Vagina (tissue), 2 donors: ENCODE measurements at regions not wholly inside any gene's neighbourhood (a gene's known extent, or its start where the extent isn't known, plus 50 kb on each side); places are given as distances from the start of the nearest gene placed in this dataset.

Experiments used
- POLR2A ChIP-seq, 2 donors: fragments of 450-650 bp; IDR thresholded peaks; one replicate each; pipeline ENCODE4 v1.6.1; 2017; ENCODE audit warnings: antibody characterized with exemption in 2 of 2, mild to moderate bottlenecking in 2 of 2, moderate library complexity in 2 of 2
- POLR2AphosphoS5 ChIP-seq, 2 donors: sonication (generic); formaldehyde crosslinking; IDR thresholded peaks; one replicate each; pipeline ENCODE4 v1.9.0; 2017; ENCODE audit warnings: antibody characterized with exemption in 2 of 2, mild to moderate bottlenecking in 2 of 2, low read depth in 1 of 2; ENCODE audit not compliant: insufficient read depth in 1 of 2
- TF ChIP-seq, protein P1 (sequence below), 3 experiments: fragments of 450-650 bp in 2 of 3; fragments of 200-600 bp in 1 of 3; sonication (generic) in 1 of 3; IDR thresholded peaks; one replicate each; pipeline ENCODE4 v1.5.1; 2017 to 2019; ENCODE audit warnings: antibody characterized with exemption in 3 of 3, mild to moderate bottlenecking in 2 of 3, moderate library complexity in 2 of 3

DNA sequence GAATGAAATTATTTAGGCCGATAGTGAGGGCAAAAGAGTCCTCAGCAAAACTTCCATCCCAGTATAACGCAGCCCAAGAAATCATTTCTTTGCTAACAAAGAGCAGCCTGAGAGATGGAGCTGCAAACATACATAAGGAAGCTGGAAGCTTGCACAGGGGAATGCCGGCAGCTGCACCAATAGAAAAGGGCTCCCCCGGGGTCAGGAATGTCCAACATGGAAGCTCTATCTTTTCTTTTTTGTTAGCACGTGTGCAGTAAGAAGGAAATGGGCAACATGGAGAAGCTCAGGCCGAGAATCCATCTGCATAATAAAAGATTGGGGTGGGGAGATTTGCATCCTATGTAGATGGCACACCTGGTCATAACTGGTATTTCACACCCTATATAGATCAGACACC, 1363.5 kb upstream of the PCDH20 start:
- TF ChIP-seq POLR2AphosphoS5 (IDR thresholded peaks at IDR 0.05; ENCODE audit: insufficient read depth in 1 of 2, low read depth in 1 of 2) (no peak), POLR2A (IDR thresholded peaks at IDR 0.05) (no peak)
- TF ChIP-seq, protein P1, sequence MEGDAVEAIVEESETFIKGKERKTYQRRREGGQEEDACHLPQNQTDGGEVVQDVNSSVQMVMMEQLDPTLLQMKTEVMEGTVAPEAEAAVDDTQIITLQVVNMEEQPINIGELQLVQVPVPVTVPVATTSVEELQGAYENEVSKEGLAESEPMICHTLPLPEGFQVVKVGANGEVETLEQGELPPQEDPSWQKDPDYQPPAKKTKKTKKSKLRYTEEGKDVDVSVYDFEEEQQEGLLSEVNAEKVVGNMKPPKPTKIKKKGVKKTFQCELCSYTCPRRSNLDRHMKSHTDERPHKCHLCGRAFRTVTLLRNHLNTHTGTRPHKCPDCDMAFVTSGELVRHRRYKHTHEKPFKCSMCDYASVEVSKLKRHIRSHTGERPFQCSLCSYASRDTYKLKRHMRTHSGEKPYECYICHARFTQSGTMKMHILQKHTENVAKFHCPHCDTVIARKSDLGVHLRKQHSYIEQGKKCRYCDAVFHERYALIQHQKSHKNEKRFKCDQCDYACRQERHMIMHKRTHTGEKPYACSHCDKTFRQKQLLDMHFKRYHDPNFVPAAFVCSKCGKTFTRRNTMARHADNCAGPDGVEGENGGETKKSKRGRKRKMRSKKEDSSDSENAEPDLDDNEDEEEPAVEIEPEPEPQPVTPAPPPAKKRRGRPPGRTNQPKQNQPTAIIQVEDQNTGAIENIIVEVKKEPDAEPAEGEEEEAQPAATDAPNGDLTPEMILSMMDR (IDR thresholded peaks at IDR 0.05), result no peak
